GM21447 (cell line): ENCODE measurements at regions not wholly inside any gene's neighbourhood (a gene's known extent, or its start where the extent isn't known, plus 50 kb on each side); places are given as distances from the start of the nearest gene placed in this dataset.

ENCODE experiments used
- ATAC-seq: cut with Tn5 transposase; IDR thresholded peaks from one replicate; pipeline ENCODE4 v1.9.1; 2021; ENCODE audit not compliant: unreplicated experiment

GRCh38 chr10:78857193-78857592 lies 211.6 kb upstream of the ZMIZ1 start:
- ATAC-seq: no peak

- no peak for ATAC-seq
Observed at GRCh38 chr10:78859266-78859665, 209.5 kb upstream of the ZMIZ1 start.

DNA sequence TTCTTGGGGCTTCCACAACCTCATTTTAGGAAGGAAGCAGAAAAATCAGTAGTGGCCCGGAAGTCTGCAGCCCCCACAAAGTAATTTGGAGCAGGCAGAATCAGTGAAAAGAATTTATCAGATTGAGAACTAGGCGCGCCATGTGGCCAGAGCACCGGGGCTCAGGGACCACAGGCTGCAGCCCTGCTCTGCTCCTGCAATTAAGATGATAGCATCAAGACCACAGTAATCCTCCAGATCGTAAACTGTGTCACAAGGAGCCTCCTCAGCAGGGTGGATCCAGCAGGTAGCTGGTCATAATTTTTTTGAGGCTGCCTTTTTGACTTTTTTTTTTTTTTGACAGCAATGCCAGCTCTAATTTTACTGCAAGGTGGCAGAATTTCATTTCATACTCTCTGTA lies 209.0 kb upstream of the ZMIZ1 start:
- ATAC-seq: no peak

GRCh38 chr10:78860260-78860914 lies 208.4 kb upstream of the ZMIZ1 start:
- no peak for ATAC-seq

DNA sequence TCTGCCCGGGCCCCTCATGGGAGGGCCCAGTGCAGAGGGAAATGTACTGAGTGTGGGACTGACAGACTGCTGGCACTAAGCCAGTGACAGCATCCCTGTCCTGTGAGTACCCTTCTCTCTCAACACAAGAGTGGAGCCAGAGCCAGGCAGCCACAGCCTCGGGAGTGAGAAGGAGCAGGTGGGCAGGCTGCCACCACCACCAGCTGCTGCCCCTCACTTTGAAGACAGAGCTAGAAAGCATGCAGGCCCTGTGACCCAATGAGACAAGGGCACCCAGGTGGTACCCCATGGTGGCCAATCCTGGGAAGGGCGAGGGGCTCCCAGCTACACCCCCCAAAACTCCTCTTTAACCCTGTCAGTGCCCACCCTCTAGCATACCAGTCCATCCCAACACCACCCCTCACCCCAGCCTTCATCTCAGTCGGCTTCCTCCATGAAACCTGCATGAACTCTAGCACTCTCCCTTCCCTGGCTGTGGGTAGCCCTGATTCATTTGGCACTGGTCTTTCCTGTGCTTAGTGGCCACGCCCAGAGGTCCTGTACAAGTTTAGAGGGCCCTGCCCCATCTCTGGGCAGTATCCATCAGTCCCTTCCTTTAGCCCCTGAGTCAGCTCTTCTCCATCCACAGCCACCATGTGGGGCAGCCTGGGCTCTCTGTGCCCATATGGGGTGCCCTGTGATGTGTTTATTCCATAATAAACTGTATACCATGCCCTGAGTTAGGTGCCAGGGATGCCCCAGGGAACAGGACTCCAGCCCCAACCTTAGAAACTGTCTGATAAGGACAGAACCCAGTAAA lies 207.0 kb upstream of the ZMIZ1 start:
- ATAC-seq: no peak

DNA sequence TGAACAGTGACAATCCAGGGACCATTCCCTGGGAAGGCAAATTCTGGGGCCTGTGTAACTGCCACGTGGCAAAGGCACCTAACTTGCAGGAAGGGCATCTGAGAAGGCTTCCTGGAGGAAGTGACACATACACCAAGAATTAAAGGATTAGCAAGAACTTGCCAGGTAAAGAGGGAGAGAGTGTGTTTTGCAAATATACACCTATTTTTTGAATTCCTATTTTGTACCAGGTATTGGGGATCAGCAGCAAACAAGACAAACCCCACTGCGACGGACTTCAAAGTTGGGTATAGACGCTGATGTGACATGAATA lies 206.5 kb upstream of the ZMIZ1 start:
- no peak for ATAC-seq

GRCh38 chr10:78863140-78863905 lies 205.4 kb upstream of the ZMIZ1 start:
- ATAC-seq: no peak

- ATAC-seq: no peak
Observed at GRCh38 chr10:78863906-78864239, 204.9 kb upstream of the ZMIZ1 start.

- no peak for ATAC-seq
Observed at GRCh38 chr10:78864761-78865537, 203.8 kb upstream of the ZMIZ1 start.

DNA sequence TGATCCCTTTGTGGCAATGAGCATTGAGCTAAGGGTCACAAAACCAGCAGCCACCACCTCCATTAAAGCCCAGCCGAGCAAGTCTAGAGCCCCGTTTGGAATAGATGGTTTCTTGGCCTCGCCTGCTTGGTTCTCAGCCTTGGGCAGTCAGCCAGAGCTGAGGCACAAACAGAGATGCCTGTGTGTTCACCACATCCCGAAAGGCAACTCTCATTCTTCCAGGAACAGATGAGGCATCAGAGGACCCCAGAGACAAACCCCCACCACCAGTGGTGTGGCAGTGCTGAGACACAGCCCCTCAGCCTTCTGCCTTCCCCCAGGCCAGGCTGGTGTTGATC lies 203.3 kb upstream of the ZMIZ1 start:
- no peak for ATAC-seq

DNA sequence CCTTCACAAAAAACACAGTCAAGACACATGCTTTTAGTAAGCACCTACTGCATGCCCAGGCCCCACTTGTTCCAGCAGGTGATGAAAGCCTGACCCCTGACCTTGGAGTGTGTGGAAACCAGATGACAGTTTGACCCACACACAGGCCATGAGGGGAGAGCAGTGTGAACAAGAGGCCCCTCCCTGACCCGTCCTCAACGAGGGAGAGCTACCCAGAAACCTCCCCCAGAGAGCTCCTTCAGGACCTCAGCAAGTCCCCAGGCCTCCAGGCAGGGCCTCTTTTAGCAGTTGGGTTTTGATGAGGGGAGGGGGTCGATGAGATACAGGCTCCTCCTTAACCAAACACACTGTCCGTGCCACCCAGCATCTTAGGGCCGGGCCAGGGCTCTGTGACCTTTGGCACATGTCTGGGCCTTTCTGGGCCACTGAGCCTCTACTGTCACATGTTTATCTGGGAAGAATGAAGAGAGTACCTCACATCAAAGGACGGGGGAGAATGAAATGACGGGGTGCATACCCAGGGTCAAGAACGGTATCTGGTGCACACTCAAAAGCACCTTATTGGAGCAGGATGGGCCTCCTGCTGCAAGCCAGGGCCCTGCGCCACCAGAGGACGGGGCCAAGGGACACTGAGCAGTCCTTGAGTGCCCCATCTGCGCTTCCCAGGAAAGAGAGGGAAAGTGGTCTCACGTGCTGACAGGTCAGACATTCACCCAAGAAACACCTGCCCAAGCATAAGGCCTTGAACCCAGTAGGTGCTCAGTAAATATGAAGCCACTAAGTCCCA lies 202.6 kb upstream of the ZMIZ1 start:
- ATAC-seq: no peak

- no peak for ATAC-seq
Observed at GRCh38 chr10:78866731-78867554, 201.8 kb upstream of the ZMIZ1 start.

DNA sequence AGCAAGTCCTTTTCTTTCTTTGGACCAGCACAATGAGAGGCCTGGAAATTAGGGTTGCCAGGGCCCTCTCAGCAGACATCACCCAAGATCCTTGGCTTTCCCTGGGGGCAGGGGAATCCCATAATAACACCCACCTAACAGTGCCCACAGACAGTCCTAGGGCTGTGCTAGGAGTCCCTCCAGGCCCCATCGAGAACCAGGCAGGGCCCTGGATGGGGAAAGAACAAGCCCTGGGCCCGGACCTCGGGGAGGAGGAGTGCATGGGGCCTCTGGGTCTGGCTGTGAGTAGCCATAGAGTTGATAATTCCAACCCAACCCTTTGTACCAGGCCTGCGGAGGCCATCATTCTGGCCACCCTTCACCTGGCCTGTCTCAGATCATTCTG lies 201.2 kb upstream of the ZMIZ1 start:
- no peak for ATAC-seq

- no peak for ATAC-seq
Observed at GRCh38 chr10:78868048-78868447, 200.7 kb upstream of the ZMIZ1 start.

DNA sequence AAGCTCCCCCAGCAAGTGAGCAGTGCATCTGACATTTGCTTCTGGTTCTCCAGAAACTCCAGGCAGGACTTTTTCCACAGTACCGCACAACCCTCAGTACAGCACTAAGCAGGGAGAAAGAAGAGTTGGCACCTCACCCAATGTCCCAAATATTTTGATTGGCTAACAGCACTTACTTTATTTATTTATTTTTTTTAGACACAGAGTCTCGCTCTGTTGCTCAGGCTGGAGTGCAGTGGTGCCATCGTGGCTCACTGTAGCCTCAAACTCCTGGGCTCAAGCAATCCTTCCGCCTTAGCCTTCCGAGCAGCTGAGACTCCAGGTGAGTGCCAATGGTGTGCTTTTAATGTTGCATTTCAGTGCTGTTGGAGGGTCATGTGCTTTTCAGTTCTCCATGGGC lies 200.3 kb upstream of the ZMIZ1 start:
- no peak for ATAC-seq

DNA sequence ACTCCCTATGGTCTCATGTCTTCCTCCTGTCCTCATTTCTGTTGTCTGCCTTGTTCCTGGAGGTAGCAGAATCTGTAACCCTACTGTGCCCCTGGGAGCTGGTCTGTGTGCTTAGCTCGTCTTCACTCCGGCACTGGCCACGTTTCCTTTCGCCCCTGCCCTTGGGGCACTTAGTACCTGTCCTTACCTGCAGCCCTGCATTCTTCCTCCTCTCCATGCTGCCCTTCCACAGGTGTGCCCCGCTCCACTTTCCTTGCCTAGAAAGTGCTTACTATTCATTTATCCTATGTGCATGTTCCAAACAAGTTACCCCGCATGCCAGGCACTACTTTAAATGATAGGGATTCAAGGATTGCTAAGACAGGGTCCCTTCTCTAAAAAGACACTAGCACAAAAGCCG lies 199.9 kb upstream of the ZMIZ1 start:
- no peak for ATAC-seq

DNA sequence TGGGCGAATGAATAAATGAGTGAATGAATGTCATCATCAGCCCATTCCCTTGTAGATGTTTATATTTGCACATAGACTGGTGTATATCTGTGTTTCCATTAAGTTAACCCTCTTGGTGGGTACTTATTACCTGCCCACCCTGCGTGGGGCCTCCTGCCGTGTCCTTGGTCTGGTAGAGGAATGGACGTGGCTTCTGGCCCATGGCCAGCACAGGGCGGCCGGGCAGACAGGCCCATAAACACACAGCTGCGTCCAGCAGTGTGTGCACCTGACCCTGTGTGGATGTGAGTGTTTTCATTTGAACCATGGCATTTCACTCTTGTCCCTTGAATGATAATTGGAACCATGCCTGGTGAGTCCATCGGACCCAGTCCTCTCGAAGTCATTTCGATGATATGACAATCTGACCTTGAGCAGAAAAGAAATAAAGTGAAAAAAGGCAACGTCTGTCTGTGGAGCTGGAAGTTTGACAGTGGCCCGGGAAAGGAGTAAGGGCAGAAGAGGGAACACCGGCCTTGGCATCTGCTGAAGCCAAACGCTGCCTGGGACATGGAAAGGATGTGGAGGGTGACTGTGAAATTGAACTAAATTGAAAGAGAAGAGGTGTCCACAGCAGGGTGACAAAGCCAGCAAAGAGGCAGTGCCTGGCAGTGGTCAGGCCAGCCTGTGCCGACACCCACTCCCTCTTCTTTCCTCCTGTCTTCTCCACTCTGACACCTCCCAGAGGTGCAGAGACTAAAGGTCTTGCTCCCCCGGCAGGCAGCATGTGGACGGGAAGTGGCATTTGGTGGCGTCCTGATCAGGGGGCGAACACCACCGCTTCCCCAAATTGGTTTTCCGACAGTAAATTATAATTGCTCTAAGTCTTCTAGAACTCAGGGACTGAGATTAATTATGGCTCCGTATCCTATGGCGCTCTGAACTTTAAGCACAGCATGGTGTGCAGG lies 199.0 kb upstream of the ZMIZ1 start:
- no peak for ATAC-seq

GRCh38 chr10:78870458-78870857 lies 198.3 kb upstream of the ZMIZ1 start:
- no peak for ATAC-seq

- no peak for ATAC-seq
Observed at GRCh38 chr10:78871796-78872195, 197.0 kb upstream of the ZMIZ1 start.
